BE2C (cell line): ENCODE measurements at regions not wholly inside any gene's neighbourhood (a gene's known extent, or its start where the extent isn't known, plus 50 kb on each side); places are given as distances from the start of the nearest gene placed in this dataset.
"Not testable (repeated sequence)": the region's sequence is repeated elsewhere in the genome, so short reads cannot be mapped to it uniquely, and the experiment has no call there.

ENCODE experiments used
- DNase-seq: peaks from one replicate; pipeline ENCODE4 v3.0.0-alpha.2; 2020
- H3K27me3 ChIP-seq: fragments of 250-450 bp; sonication (Bioruptor Pico); 2 replicates; pipeline ENCODE4 v1.5.1; 2020; ENCODE audit warnings: mild to moderate bottlenecking
- H3K36me3 ChIP-seq: fragments of 250-450 bp; sonication (Bioruptor Pico); 2 replicates; pipeline ENCODE4 v1.5.1; 2020; ENCODE audit warnings: mild to moderate bottlenecking
- H3K4me1 ChIP-seq: fragments of 250-450 bp; sonication (Bioruptor Pico); 2 replicates; pipeline ENCODE4 v1.5.1; 2020
- H3K4me3 ChIP-seq: 2 replicates; pipeline ENCODE4 v1.5.1; 2011; ENCODE audit warnings: low read depth, low read length
- H3K9me3 ChIP-seq: fragments of 250-450 bp; sonication (Bioruptor Pico); 2 replicates; pipeline ENCODE4 v1.5.1; 2020
- TF ChIP-seq, protein P1 (sequence below): IDR thresholded peaks from 2 replicates; pipeline ENCODE4 v1.5.1; 2012; ENCODE audit warnings: mild to moderate bottlenecking, low read depth, low read length

DNA sequence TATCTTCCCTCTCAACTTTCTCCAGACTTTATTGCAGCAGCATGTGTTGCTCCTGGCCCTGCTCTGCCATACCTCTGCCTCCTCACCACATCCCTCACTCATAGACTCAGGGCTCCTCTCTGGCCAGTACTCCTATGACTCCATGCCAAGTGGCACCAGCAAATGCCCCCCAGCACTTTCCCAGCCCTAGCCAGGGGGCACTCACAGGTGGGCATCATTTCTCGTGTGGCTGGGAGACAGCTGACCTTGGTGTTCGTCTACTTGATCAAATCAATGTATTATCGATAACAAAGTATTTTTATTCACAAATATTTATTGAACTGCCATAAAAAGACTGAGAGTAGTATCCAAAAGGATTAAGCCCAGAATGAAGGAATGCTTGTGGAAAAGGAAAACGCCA lies 418.2 kb downstream of the FAM72C start:
- DNase-seq, result no peak
- Histone ChIP-seq H3K27me3 (no peaks in the 10 kb centered on the region), H3K9me3 (no peaks in the 10 kb centered on the region), H3K36me3 (no peaks in the 10 kb centered on the region), H3K4me1 (no peaks in the 10 kb centered on the region), H3K4me3 (no peak overlapping the region)
- TF ChIP-seq, protein P1, sequence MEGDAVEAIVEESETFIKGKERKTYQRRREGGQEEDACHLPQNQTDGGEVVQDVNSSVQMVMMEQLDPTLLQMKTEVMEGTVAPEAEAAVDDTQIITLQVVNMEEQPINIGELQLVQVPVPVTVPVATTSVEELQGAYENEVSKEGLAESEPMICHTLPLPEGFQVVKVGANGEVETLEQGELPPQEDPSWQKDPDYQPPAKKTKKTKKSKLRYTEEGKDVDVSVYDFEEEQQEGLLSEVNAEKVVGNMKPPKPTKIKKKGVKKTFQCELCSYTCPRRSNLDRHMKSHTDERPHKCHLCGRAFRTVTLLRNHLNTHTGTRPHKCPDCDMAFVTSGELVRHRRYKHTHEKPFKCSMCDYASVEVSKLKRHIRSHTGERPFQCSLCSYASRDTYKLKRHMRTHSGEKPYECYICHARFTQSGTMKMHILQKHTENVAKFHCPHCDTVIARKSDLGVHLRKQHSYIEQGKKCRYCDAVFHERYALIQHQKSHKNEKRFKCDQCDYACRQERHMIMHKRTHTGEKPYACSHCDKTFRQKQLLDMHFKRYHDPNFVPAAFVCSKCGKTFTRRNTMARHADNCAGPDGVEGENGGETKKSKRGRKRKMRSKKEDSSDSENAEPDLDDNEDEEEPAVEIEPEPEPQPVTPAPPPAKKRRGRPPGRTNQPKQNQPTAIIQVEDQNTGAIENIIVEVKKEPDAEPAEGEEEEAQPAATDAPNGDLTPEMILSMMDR, result no peak

DNA sequence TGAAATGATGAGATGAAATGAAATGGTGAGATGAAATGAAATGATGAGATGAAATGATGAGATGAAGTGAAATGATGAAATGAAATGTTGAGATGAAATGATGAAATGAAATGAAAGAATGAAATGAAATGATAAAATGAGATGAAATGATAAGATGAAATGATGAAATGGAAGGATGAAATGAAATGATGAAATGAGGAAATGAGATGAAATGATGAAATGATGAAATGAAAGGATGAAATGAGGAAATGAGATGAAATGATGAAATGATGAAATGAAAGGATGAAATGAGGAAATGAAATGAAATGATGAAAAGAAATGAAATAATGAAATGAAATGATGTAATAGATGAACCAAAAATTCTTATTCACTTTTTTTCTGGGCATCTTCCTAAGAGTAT lies 467.1 kb downstream of the FAM72C start:
- not testable (repeated sequence) for H3K4me1 ChIP-seq, H3K9me3 ChIP-seq, H3K27me3 ChIP-seq, H3K4me3 ChIP-seq, DNase-seq, H3K36me3 ChIP-seq

- DNase-seq, H3K4me3 ChIP-seq, H3K4me1 ChIP-seq, H3K36me3 ChIP-seq, H3K27me3 ChIP-seq, H3K9me3 ChIP-seq: not testable (repeated sequence)
Observed at GRCh38 chr1:143504080-143504479, 467.7 kb downstream of the FAM72C start.

GRCh38 chr1:143503048-143503447 lies 468.7 kb downstream of the FAM72C start:
- DNase-seq, H3K36me3 ChIP-seq, H3K4me1 ChIP-seq, H3K4me3 ChIP-seq, H3K9me3 ChIP-seq, H3K27me3 ChIP-seq: not testable (repeated sequence)

GRCh38 chr1:143502038-143502437 lies 469.7 kb downstream of the FAM72C start:
- not testable (repeated sequence) for H3K36me3 ChIP-seq, H3K4me1 ChIP-seq, H3K4me3 ChIP-seq

GRCh38 chr1:143498059-143498749 lies 473.6 kb downstream of the FAM72C start:
- DNase-seq, result peak; percentile 4
- not testable (repeated sequence) for H3K9me3 ChIP-seq, H3K27me3 ChIP-seq, H3K4me1 ChIP-seq, H3K4me3 ChIP-seq, H3K36me3 ChIP-seq

More at GRCh38 chr1:143502038-143502437, 469.7 kb downstream of the FAM72C start:
- not testable (repeated sequence) for H3K27me3 ChIP-seq, DNase-seq, H3K9me3 ChIP-seq

DNA sequence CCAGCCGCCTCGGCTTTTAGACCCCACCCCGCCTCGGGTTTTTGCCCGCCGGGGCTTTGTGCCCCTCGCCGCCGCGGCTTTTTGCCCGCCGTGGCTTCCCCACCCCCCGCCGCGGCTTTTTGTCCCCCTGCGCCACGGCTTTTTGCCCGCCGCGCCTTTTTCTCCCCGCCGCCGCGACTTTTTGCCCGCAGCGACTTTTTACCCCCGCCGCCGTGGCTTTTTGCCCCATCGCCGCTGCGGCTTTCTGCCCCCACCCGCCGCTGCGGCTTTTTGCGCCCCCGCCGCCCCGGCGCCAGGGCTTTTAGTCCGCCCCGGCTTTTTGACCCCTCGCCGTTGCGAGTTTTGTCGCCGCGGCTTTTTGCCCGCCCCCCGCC lies 474.4 kb downstream of the FAM72C start:
- TF ChIP-seq, protein P1, result no peak
- H3K36me3 ChIP-seq, result no peaks in the 10 kb centered on the region
- no peaks in the 10 kb centered on the region for H3K4me1 ChIP-seq
- H3K4me3 ChIP-seq, result no peak overlapping the region
- peaks cover 3% of the 10 kb centered on the region for H3K27me3 ChIP-seq
- peak; percentile 11 for DNase-seq
- H3K9me3 ChIP-seq, result no peaks in the 10 kb centered on the region

- DNase-seq, result peak; percentile 3
- H3K9me3 ChIP-seq, H3K4me1 ChIP-seq, H3K27me3 ChIP-seq, H3K4me3 ChIP-seq, H3K36me3 ChIP-seq: not testable (repeated sequence)
Observed at GRCh38 chr1:143496526-143497373, 475.0 kb downstream of the FAM72C start.
